Right forelimb (tissue), 1 donor: ENCODE measurements at regions not wholly inside any gene's neighbourhood (a gene's known extent, or its start where the extent isn't known, plus 50 kb on each side); places are given as distances from the start of the nearest gene placed in this dataset.

Experiments
- DNase-seq: peaks from one replicate; pipeline ENCODE4 v3.0.0-alpha.2; 2018

- DNase-seq, result no peak
Measured at GRCh38 chr4:152234571-152234970, 301.3 kb downstream of the FBXW7 start.

- DNase-seq, result no peak
Measured at GRCh38 chr4:152232271-152232670, 303.6 kb downstream of the FBXW7 start.

- DNase-seq, result no peak
Measured at GRCh38 chr4:152229782-152230289, 306.1 kb downstream of the FBXW7 start.

GRCh38 chr4:152225680-152226079 lies 310.2 kb downstream of the FBXW7 start:
- no peak for DNase-seq

- no peak for DNase-seq
Measured at GRCh38 chr4:152224721-152225420, 311.0 kb downstream of the FBXW7 start.

GRCh38 chr4:152224223-152224622 lies 311.7 kb downstream of the FBXW7 start:
- DNase-seq, result no peak

- no peak for DNase-seq
Measured at GRCh38 chr4:152223600-152223999, 312.3 kb downstream of the FBXW7 start.

- DNase-seq, result no peak
Measured at GRCh38 chr4:152221816-152222516, 313.9 kb downstream of the FBXW7 start.

- DNase-seq, result no peak
Measured at GRCh38 chr4:152220201-152220666, 315.7 kb downstream of the FBXW7 start.

GRCh38 chr4:152218576-152218975 lies 317.3 kb downstream of the FBXW7 start:
- no peak for DNase-seq

GRCh38 chr4:152217896-152218295 lies 318.0 kb downstream of the FBXW7 start:
- no peak for DNase-seq

- DNase-seq, result no peak
Measured at GRCh38 chr4:152211936-152212653, 323.8 kb downstream of the FBXW7 start.

GRCh38 chr4:152209772-152210493 lies 326.0 kb downstream of the FBXW7 start:
- DNase-seq, result no peak

- no peak for DNase-seq
Measured at GRCh38 chr4:152207378-152207720, 328.5 kb downstream of the FBXW7 start.

- DNase-seq, result no peak
Measured at GRCh38 chr4:152206646-152207377, 329.1 kb downstream of the FBXW7 start.

- no peak for DNase-seq
Measured at GRCh38 chr4:152206185-152206584, 329.7 kb downstream of the FBXW7 start.

GRCh38 chr4:152202415-152202814 lies 333.5 kb downstream of the FBXW7 start:
- no peak for DNase-seq

- no peak for DNase-seq
Measured at GRCh38 chr4:152200511-152201333, 335.2 kb downstream of the FBXW7 start.

GRCh38 chr4:152197211-152197610 lies 338.7 kb downstream of the FBXW7 start:
- DNase-seq, result no peak

- no peak for DNase-seq
Measured at GRCh38 chr4:152195888-152196287, 340.0 kb downstream of the FBXW7 start.

- no peak for DNase-seq
Measured at GRCh38 chr4:152193059-152193458, 342.8 kb downstream of the FBXW7 start.
